NCI-H1105 (cell line): ENCODE measurements at regions not wholly inside any gene's neighbourhood (a gene's known extent, or its start where the extent isn't known, plus 50 kb on each side); places are given as distances from the start of the nearest gene placed in this dataset.

Experiments
- DNase-seq: peaks from one replicate; lab custom pipeline; 2025; lab: John Stamatoyannopoulos, UW

DNA sequence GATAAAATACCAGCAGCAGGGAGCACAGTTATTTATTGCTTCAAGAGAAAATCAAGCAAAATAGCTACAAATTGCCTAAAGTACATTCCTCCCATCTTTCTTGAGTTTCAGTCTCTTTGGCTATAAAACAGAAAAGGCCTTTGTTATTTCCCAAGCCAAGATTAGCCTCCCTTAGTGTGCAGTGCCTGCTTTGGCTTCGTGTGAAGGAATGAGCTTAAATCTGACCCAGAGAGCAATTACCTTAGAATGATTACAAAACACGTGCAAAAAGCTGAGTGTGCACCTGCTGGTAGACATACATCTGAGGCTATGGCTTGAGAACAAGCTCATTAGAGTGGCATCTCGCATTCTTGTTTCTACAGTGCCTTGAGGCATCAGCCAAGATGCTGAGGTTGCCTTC is 250.8 kb downstream of the C4orf33 start:
- no peak for DNase-seq

DNA sequence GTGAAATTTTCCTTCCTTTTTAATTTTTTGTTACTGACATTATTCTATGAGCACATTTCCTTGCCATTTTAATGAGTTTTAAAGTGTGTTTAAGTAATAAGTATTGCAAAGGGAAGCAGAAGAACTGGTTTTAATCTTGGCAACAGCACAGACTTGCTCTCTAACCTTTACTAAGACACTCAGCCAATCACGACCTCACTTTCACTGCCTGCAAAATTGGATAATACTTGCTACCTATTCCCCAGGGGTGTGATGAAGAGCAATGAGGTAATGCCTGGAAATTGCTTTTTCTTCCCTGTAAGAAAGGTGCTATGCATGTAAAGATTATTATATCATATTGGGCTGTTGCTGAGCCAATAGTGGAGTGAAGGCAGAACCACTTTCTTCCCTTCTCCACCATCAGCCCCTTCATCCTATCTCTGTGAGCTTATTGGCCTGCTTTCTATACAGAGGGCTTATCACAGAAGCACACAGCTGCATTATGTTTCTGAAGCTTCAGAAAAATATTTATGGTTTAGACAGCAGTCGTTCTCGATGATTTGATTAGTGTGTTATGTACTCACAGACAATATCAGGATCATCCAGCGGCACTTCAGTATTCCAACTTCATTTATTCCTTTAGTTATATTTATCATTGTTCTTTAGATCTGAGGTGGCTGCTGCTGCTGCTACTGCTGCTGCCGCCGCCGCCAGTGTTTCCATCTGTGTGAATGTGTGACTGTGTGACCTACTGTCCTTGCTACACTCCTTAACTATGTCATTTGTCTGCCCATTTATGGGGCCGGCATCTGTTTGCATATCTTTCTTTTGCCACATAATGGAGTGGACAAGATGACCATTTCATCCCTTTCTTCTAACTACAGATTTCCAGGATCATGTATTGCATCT is 255.1 kb downstream of the C4orf33 start:
- no peak for DNase-seq

DNA sequence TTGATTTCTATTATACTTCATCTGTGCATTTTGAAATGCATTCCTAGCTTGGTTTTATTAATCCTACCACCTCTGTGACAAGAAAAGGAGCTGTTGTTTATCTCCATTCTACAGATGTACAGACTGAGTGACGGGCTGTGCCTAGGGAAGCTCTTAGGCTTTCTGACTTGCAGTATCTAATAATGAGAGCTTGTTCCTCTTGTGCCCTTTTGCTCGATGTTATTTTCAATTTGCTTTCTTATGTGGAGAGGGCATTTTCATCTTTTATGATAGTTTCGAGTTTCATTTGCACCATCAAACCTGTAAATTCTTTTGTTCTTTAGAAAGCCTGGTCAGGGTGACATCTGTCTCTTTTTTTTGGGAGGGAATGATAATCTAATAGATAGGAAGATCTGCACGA is 256.5 kb downstream of the C4orf33 start:
- DNase-seq = no peak

DNA sequence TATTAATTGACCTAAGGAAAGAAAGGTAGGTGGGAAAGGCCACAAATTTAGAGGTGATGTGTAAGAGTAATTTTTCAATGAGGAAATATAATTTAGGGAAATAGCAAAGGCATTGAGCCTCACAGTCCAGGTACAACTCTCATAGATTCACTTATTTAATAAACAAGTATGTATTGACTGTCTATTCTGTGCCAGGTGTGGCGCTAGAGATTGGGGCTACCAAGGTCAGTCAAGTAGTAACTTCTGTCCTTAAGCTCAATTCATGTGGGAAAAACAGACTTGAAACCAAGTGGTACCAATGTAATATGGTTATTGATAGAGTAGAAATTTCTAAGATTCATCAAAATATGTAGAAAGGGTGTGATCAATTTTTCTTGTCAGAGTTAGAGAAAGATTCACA is 257.5 kb downstream of the C4orf33 start:
- no peak for DNase-seq

DNA sequence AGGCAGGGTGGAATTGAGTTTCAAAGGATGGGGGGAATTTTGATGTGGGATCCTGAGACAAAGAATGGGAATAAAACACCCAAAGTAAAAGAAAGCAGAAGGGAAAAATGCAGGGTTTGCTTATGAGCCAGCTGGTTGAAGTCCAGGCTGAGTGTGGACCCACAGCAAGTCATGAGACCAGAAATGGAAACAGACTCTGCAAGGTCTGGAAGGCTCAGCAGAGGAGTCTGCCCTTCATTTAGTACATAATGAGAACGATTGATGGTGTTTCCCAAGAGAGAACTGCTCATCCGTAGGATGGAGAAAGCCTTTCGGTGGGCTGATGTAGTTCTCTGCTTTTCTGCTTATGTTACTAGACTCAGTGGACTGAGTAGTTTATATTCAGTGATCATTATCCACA is 259.1 kb downstream of the C4orf33 start:
- no peak for DNase-seq

DNA sequence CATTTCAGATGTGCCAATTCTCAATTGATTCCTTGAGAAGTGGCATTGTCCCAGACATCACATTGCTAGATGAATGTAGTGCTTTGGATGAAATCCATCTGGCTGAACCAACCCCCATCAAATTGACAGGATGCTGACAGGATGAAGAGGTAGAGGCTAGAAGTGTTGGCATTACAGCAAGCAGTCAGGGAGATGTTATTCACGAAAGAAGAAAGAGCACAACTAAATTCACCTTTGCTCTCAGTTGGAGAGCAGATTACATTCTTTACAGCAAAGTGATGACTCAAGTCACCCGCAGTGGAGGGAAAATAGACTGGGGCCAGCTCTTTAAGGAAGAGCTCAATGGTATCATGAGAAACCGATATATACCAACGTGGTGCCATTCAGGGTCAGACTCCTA is 259.6 kb downstream of the C4orf33 start:
- no peak for DNase-seq

DNA sequence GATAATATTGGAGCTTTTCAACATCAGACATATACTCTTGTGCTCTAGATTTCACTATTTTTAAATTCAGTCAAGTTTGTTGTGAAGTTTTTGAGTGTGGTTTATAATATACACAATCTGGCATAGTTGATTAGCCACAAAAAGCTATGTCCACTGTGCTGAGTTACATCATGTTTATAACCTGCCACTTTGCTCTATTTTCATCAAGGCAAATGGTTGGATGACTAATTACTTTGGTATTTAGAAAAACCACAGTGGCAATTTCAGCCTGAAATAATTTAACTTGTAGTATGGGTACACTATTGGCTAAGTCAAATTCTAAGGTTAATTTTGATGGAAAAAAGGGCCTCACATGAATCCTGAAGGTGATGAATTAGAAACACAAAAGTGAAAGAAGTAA is 262.6 kb downstream of the C4orf33 start:
- DNase-seq = no peak

DNA sequence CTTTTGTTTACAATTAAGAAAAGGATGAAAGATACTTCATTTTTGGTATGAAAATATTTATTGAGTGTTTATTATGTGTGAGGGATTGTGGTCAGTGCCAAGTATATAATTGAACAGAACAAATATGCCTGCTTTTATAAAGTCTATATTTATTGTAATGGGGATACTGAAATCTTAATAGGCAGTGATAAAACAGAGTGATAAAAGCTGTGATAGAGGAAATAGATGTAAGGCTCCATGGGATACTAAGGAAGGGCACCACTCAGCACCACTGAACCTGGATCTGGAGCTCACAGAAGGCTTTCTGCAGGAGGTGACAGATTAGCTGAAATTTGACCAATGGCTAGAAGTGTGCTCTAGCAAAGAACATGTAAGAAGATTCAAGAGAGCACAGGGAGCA is 263.5 kb downstream of the C4orf33 start:
- DNase-seq = no peak

DNA sequence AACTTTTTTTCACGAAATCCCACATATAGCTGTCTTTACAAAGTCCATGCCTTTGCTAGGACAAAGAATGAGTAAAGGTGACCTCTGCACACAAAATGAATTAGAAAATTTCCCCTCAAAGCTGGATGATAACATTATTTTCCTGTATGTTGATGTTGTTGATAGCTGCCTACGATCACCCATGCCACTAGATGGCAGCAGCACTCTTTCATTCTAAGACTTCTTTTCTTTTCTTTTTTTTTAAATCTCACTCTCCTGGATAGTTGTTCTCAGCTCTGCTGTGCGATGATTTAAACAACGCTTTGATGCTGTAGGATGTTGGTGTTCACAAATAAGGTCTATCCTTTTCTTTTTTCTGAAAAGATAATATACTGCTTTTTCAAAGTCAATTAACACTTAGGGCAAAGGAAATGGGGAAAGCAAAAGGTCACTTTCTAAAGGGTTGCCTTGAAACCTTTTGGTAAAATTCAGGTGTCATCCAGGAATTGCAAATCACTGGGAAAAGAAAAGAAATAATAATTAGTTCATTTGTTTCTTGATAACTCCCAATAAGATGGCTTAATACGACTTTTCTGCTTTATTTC is 266.8 kb downstream of the C4orf33 start:
- peak; percentile 61 for DNase-seq

DNA sequence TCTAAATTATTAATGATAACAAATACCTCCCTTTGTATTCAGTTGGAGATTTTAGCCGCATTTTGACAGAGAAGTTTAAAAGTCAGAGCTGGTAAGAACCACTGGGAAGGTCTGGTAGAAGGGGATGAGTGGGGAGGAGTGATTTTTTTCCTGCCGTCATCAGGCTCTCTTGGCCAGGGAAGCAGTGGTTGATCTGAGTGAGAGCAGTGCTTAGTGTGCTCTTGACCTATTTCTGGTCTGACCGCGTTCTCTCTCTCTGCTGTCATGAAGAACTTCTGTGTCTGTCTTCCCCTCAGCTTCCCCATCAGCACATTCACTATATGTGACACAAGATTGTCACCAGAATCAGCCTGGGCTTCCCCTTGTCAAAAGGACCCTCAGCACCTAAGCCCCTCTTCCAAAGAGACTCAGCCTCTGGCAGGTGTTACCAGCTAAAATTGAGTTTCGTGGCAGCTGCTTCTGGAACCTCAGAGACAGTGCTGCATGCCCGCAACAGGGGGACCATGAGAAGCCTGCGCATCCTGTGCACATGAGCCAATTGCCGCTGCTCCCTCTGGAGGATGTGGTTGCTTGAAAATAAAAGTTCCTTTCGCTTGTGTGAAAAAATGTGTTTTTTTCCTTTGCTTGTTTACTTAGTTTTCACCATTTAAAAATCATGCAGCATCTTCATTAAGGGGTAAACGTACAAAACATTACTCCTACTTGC is 268.9 kb downstream of the C4orf33 start:
- DNase-seq = no peak

DNA sequence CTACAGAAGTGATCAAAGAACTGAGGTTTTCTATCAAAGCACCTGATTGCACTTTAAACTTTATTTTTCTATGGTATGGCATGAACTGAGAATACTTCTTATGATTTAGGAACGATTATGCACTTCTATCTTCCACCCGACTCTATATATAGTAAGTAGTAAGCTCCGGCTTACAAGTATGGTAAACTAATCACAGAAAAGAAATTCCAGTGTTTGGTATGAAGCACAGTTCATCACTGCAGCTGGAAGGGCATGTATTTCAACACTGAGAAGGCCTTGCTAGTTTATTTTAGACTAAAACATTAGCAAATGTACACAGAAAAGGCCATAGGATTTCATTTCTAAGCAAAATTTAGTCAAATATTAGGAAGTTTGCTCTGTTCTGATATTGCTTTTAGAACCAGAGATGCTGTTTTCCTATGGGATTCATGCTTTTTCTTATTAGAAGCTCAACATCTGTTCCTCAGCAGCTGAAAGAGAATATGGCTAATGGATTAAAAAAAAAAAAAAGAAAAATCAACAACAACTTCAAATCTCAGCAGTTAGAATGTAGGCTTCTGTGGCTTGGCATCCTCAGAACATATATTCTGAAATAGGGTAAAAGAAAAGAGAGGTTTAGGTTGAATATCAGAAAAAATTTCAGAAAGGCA is 273.5 kb downstream of the C4orf33 start:
- DNase-seq = no peak

DNA sequence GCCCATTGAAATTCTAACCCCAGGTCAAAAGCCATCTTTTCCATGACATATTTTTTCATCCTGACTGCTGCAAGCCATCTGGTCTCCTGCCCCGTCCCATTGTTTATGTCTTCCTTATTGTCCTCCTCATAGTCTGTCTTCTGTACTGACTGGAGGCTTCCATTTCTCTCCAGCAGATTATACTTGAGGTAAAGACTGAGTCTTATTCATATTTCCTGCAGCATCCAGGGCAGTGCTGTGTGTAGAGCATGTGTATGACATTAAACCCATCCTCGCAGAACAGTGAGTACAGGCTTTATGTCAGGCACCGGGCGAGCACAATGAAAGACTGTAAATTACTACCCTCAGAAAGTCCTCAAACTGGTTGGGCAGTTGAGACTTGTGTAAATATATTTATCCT is 275.1 kb downstream of the C4orf33 start:
- no peak for DNase-seq

DNA sequence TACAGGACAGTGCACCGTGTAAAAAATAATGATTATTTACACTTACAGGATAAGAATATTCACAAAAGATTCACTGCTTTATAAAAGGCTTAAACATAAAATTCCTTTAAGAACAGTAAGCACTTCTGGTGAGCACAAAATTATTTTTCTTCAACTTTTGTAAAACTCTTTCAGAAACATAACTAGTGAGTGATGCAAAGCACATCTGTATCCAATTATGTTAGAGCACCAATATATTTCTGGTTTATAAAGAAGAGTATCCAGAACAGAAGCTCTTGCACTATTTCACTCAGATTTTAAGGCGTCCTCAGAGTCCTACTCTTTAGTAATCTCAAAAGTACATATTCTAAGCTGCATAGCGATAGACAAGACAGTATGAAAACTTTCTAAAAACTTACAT is 276.0 kb downstream of the C4orf33 start:
- DNase-seq = no peak

DNA sequence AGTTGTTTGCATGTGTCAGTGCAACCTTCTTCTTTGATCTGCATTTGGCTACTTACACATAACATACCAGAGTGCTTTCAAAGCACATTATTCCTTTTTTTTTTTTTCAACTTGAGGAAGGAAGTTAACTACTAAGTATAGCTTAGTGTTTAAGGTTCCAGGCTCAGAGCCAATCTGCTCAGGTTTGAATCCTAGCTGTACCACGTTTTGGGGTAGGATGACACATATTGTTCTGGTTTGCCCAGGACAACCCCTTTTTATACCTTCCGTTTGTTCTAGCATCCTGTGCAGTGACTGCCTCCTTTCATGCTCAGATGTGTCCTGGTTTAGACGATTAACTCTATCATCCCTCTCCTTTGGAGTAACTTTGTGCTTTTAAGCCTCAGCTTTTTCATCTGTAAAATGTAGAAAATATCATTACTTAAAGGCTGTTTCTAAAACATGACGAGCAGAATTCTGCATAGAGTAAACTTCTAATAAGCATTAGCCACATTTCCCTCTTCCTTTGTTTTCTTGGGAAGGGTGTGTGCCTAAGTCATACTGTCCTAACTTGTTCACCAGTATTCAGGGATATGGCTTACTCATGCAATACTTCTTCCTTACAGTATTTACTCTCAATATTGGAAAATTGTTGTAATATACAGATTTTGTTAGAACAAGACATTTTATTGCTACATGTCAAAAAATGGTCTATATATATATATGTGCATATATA is 281.3 kb downstream of the C4orf33 start:
- no peak for DNase-seq

DNA sequence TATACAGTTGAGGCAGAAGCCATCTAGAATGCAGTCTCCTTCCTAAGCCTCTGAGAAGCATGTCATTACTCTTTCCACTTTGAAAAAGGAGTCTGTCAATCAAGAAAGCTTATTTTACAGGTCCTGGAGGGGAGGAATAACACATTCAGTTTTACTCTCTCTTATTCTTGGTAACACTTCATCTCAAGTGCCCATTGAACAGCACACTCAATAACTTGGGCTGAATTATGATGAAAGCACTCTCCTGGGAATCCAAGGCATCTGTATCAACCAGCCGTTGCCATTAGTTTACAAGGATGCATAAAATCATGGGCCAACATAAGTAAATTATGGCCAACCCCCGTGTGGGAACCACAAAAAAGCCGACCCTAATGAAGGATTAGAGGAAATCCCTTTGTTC is 282.4 kb downstream of the C4orf33 start:
- DNase-seq = no peak

DNA sequence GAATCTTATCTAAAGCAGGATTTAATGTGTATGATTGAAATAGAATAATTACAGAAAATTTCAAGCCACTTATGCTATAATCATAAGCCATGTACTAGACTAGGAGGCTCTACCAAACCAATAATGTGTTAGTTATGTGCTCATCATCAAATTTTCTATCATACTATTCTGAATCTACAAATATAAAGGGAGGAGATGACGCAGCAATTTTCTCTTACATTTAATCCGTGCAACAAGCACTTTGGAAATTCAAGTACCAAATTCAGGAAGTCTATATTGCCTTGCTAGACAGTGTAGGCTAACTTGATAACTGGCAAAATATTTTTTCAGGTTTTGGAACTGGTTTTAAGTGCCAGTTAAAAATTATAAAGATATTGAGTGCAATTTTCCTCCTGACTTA is 283.5 kb downstream of the C4orf33 start:
- no peak for DNase-seq

DNA sequence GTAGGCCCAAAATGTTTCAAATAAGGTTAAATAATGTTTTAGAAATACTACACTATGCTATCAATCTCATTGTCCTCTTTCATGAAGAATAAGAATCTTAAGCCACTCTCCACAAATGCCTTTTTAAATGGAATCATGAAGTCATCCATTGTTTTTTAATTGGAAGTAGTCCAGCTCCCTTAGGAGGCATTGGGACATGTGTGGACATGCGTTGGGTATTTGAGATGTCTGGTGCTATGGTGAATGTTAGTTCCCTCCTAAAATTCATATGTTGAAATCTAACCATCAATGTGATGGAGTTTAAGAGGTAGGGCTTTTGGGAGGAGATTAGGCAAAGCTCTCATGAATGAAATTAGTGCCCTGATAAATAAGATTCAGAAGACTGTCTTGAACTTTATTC is 289.0 kb downstream of the C4orf33 start:
- DNase-seq = no peak

DNA sequence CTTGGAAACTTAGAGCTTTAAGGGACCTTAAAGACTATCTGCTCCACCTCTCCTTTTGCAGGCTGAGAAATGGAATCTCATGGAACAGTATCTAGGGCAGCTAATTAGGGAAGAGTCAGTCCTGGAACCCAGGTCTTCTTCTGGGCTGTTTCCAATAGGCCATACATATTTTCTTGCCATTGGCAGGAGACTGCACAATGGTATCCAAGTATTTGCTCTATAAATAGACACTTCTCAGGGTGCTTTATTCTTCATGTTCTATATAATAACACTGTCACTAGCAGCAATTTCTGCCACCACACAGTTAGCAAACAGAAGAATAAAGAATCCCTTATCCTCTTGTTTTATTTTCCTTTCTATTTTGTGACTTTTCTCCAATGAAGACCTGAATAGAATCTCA is 291.7 kb downstream of the C4orf33 start:
- no peak for DNase-seq

DNA sequence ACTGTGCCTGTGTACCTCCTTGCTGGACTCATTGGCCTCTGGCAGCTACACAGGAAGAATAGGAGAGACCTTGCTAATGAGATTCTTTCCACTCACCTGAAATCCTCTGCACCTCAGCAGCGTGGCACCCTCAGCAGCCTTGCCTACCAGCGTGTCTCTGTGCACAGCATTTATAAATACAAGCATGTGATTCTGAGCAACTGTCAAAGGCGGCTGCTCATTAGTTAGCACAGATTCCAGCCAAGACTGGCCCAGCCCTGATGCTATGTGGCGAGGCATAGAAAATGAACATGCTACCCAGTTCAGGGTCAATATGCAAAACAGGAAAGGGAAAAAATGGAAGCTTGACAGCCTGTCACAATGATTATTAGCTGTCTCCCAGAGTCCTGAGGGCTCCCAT is 298.0 kb downstream of the C4orf33 start:
- DNase-seq = no peak

DNA sequence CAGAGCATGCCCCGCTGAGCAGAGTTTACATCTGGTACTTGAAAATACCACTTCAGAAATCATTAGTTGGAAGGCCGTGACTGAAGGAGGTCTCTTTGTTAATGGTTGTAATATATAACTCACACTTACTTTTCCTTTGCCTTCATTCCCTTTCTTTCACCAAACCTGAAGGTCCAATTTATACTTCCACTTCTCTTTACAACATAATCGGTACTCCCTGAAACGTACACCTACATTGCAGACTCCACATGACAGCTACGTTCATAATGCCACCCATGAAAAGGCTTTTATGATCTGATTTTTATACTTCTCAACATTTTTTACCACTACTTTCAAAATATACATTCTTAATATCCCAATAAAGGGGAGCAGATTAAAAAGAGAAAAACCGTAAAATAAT is 298.7 kb downstream of the C4orf33 start:
- DNase-seq = peak; percentile 45

DNA sequence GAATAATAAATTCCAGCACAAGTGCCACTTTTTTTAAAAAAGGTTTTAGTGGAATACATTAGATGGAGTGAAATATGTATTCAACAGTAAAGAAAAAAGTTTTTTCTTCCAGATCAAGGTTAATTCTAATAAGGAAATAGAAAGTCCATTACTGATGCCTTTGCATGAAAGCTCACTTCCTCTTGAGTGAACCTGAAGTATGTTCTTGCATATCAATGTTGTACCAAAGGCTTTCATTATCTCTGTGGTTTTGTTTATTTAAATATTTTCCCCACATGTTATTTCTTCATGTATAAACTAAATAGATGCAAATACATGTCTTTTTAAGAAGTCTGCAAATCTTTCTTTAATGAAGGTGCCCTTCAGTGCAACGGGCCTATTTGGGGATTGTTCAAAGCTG is 307.9 kb downstream of the C4orf33 start:
- no peak for DNase-seq

DNA sequence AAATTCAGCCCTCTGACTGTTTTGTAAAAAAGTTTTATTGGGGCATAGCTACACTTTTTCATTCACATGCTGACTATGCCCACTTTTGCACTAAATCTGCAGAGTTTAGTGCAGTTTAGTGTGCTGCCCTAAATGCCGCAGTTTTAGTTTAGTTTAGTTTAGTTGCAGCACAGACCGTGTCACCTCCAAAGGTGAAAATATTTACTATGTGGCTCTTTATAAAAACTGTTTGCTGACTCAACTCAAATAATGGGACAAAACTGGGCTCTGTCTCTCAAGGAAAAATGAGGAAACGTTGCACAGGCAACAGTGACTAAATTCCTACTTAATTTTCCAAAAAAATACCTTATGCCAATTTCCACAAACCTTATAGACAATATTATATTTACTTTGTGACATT is 314.2 kb downstream of the C4orf33 start:
- no peak for DNase-seq
